Peyer's patch (tissue), 4 donors: ENCODE measurements at regions not wholly inside any gene's neighbourhood (a gene's known extent, or its start where the extent isn't known, plus 50 kb on each side); places are given as distances from the start of the nearest gene placed in this dataset.
"Not testable (repeated sequence)": the region's sequence is repeated elsewhere in the genome, so short reads cannot be mapped to it uniquely, and the experiment has no call there.

Source experiments
- DNase-seq, 3 donors: peaks; one replicate each; pipeline ENCODE4 v3.0.0-alpha.2; 2017 to 2019
- H3K27ac ChIP-seq, 4 donors: fragments of 200-600 bp; sonication (generic); one replicate each; pipeline ENCODE4 v1.5.1; 2016 to 2019
- H3K27me3 ChIP-seq, 2 donors: fragments of 200-600 bp; sonication (generic); one replicate each; pipeline ENCODE4 v1.5.1; 2019
- H3K36me3 ChIP-seq, 3 donors: fragments of 200-600 bp; sonication (generic); one replicate each; pipeline ENCODE4 v1.5.1; 2016 to 2019
- H3K4me1 ChIP-seq, 4 donors: fragments of 200-600 bp; sonication (generic); one replicate each; pipeline ENCODE4 v1.5.1; 2016 to 2019
- H3K4me3 ChIP-seq, 4 donors: fragments of 200-600 bp; sonication (generic); 1 replicate in 3 of 4; 2 replicates in 1 of 4; pipeline ENCODE4 v1.5.1; 2016 to 2019; ENCODE audit warnings: mild to moderate bottlenecking in 1 of 4
- H3K9me3 ChIP-seq, 4 donors: fragments of 200-600 bp; sonication (generic); one replicate each; pipeline ENCODE4 v1.5.1; 2016 to 2019; ENCODE audit warnings: mild to moderate bottlenecking in 1 of 4
- CTCF ChIP-seq, 6 experiments: fragments of 450-650 bp in 4 of 6; fragments of 200-600 bp in 2 of 6; sonication (generic) in 1 of 6; IDR thresholded peaks; one replicate each; pipeline ENCODE4 v1.5.1; 2017 to 2019; ENCODE audit warnings: antibody characterized with exemption in 6 of 6, mild to moderate bottlenecking in 3 of 6, moderate library complexity in 1 of 6
- POLR2A ChIP-seq, 2 donors: fragments of 450-650 bp; IDR thresholded peaks; one replicate each; pipeline ENCODE4 v1.5.1; 2017; ENCODE audit warnings: antibody characterized with exemption in 2 of 2, mild to moderate bottlenecking in 2 of 2, moderate library complexity in 2 of 2

GRCh38 chr12:58701536-58701935 lies 218.8 kb downstream of the LRIG3 start:
- TF ChIP-seq CTCF (IDR thresholded peaks at IDR 0.05): no peak
- TF ChIP-seq POLR2A (IDR thresholded peaks at IDR 0.05): no peak
- no peaks in the 10 kb centered on the region for H3K36me3 ChIP-seq
- no peak for DNase-seq

DNA sequence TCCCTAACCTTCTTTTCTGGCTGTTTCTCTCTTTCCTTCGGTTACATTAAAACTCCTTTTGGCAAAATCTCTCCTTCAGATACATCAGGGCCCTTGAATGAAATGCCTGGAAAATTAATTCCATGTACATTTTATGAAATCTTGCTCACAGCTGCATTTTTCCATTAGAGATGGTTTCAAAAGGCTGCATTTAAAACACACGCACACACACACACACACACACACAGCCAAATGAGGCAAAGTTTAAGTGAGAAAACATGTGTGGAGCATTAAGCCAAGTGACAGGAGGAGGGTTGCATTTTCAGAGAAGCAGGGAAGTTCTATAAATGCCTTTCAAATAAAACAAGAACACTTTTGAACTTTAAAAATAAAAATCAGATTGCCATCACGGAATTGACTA lies 216.4 kb downstream of the LRIG3 start:
- Histone ChIP-seq H3K27ac (no peak overlapping the region), H3K4me1 (no peaks in the 10 kb centered on the region), H3K4me3 (no peak overlapping the region), H3K27me3 (no peaks in the 10 kb centered on the region), H3K9me3 (no peaks in the 10 kb centered on the region), H3K36me3 (no peaks in the 10 kb centered on the region)
- DNase-seq: no peak
- no peak for TF ChIP-seq CTCF (IDR thresholded peaks at IDR 0.05)
- TF ChIP-seq POLR2A (IDR thresholded peaks at IDR 0.05): no peak

More at GRCh38 chr12:58701536-58701935, 218.8 kb downstream of the LRIG3 start:
- H3K9me3 ChIP-seq: no peaks in the 10 kb centered on the region
- H3K27me3 ChIP-seq: no peaks in the 10 kb centered on the region
- H3K4me3 ChIP-seq: no peak overlapping the region
- H3K4me1 ChIP-seq: no peaks in the 10 kb centered on the region
- no peak overlapping the region for H3K27ac ChIP-seq

- DNase-seq, H3K36me3 ChIP-seq, H3K9me3 ChIP-seq, H3K4me3 ChIP-seq, H3K4me1 ChIP-seq, H3K27me3 ChIP-seq, H3K27ac ChIP-seq: not testable (repeated sequence)
Observed at GRCh38 chr12:58704770-58705169, 215.5 kb downstream of the LRIG3 start.

DNA sequence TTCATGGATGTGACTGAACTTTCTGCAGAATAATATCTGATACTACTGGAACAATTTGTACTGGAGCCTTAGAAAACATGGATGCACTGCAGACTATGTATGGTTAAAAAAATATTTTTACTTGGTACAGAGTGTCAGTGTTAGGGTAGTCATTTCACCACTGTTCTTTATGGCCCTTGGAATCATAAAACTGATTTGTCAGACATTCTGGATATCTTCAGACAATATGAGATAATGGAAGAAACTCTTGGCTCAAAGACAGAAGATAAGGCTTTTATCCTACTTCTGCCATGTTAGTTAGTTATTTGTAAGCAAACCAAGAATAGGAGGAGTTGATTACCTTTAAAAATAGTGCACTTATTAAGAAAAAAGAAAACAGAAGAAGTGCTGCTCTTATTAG lies 209.4 kb downstream of the LRIG3 start:
- Histone ChIP-seq H3K9me3 (peaks cover 0 to 6% (median 0%) of the 10 kb centered on the region in 4 donors), H3K27me3 (no peaks in the 10 kb centered on the region), H3K4me3 (no peak overlapping the region), H3K27ac (no peak overlapping the region), H3K36me3 (no peaks in the 10 kb centered on the region), H3K4me1 (no peaks in the 10 kb centered on the region)
- no peak for DNase-seq
- TF ChIP-seq POLR2A (IDR thresholded peaks at IDR 0.05) (no peak), CTCF (IDR thresholded peaks at IDR 0.05) (no peak)

GRCh38 chr12:58711974-58712373 lies 208.3 kb downstream of the LRIG3 start:
- no peak overlapping the region for H3K27ac ChIP-seq
- H3K4me3 ChIP-seq: no peak overlapping the region
- no peaks in the 10 kb centered on the region for H3K4me1 ChIP-seq
- H3K9me3 ChIP-seq: peaks cover 0 to 6% (median 0%) of the 10 kb centered on the region in 4 donors
- TF ChIP-seq CTCF (IDR thresholded peaks at IDR 0.05): no peak
- no peak for TF ChIP-seq POLR2A (IDR thresholded peaks at IDR 0.05)
- H3K27me3 ChIP-seq: no peaks in the 10 kb centered on the region
- DNase-seq: no peak
- no peaks in the 10 kb centered on the region for H3K36me3 ChIP-seq

GRCh38 chr12:58712976-58713375 lies 207.3 kb downstream of the LRIG3 start:
- TF ChIP-seq CTCF (IDR thresholded peaks at IDR 0.05) (no peak), POLR2A (IDR thresholded peaks at IDR 0.05) (no peak)

More at GRCh38 chr12:58712976-58713375, 207.3 kb downstream of the LRIG3 start:
- Histone ChIP-seq H3K27ac (no peak overlapping the region), H3K36me3 (no peaks in the 10 kb centered on the region), H3K27me3 (no peaks in the 10 kb centered on the region), H3K9me3 (peaks cover 0 to 6% (median 0%) of the 10 kb centered on the region in 4 donors), H3K4me1 (no peaks in the 10 kb centered on the region), H3K4me3 (no peak overlapping the region)
- no peak for DNase-seq
